ENCODE measurements at regions not wholly inside any gene's neighbourhood (a gene's known extent, or its start where the extent isn't known, plus 50 kb on each side); places are given as distances from the start of the nearest gene placed in this dataset.
"Not testable (repeated sequence)": the region's sequence is repeated elsewhere in the genome, so short reads cannot be mapped to it uniquely, and the experiment has no call there.

- not testable (repeated sequence) for TF ChIP-seq ZNF565 (CRISPR knock-in tag; conservative IDR thresholded peaks at IDR 0.05; ENCODE audit: low read depth); OSR1 (CRISPR knock-in tag; IDR thresholded peaks at IDR 0.05); ESRRG (CRISPR knock-in tag; IDR thresholded peaks at IDR 0.05)
These were observed 609.8 kb upstream of the MDGA2 start for GRCh38 chr14:48285217-48285616.

Measured in SK-N-SH treated with all-trans-retinoic acid at 6 μM for 48 hours (cell line).